Colonic mucosa (tissue), 4 donors: ENCODE measurements at regions not wholly inside any gene's neighbourhood (a gene's known extent, or its start where the extent isn't known, plus 50 kb on each side); places are given as distances from the start of the nearest gene placed in this dataset.
"Not testable (repeated sequence)": the region's sequence is repeated elsewhere in the genome, so short reads cannot be mapped to it uniquely, and the experiment has no call there.

Source experiments
- DNase-seq: peaks from one replicate; pipeline ENCODE4 v3.0.0-alpha.2; 2020
- H3K27ac ChIP-seq: fragments of 200-600 bp; one replicate; pipeline ENCODE4 v1.8.0; 2021
- H3K27me3 ChIP-seq: fragments of 200-600 bp; one replicate; pipeline ENCODE4 v1.8.0; 2021
- H3K36me3 ChIP-seq: fragments of 200-600 bp; one replicate; pipeline ENCODE4 v1.8.0; 2021
- H3K4me1 ChIP-seq: fragments of 200-600 bp; one replicate; pipeline ENCODE4 v1.8.0; 2021; ENCODE audit warnings: mild to moderate bottlenecking
- H3K4me3 ChIP-seq: fragments of 200-600 bp; one replicate; pipeline ENCODE4 v1.8.0; 2021
- H3K9ac ChIP-seq, 2 donors: one replicate each; pipeline ENCODE4 v1.7.0; 2013; ENCODE audit warnings: control low read depth in 2 of 2, low read depth in 2 of 2, low read length in 2 of 2
- H3K9me3 ChIP-seq: fragments of 200-600 bp; one replicate; pipeline ENCODE4 v1.8.0; 2021
- intact Hi-C: fragments of 100-400 bp; cut with DNase I; formaldehyde crosslinking; loops from one replicate; pipeline ENCODE4 v1.14.1; 2022
- TF ChIP-seq, protein P1 (sequence below): fragments of 200-600 bp; IDR thresholded peaks from one replicate; pipeline ENCODE4 v1.8.0; 2022; ENCODE audit warnings: antibody characterized with exemption, mild to moderate bottlenecking
- donor health status: healthy.
- donor health status: DM: no; HTN: no; CAD: no.
- donor health status: DM: no; HTN: no; CAD: no.

GRCh38 chr14:105883066-105884005, 357.0 kb downstream of the TMEM121 start:
- Histone ChIP-seq H3K36me3 (no peaks in the 10 kb centered on the region), H3K27ac (no peak overlapping the region), H3K9me3 (no peaks in the 10 kb centered on the region), H3K9ac (no peak overlapping the region), H3K4me3 (no peak overlapping the region), H3K27me3 (no peaks in the 10 kb centered on the region), H3K4me1 (no peaks in the 10 kb centered on the region)
- TF ChIP-seq, protein P1, sequence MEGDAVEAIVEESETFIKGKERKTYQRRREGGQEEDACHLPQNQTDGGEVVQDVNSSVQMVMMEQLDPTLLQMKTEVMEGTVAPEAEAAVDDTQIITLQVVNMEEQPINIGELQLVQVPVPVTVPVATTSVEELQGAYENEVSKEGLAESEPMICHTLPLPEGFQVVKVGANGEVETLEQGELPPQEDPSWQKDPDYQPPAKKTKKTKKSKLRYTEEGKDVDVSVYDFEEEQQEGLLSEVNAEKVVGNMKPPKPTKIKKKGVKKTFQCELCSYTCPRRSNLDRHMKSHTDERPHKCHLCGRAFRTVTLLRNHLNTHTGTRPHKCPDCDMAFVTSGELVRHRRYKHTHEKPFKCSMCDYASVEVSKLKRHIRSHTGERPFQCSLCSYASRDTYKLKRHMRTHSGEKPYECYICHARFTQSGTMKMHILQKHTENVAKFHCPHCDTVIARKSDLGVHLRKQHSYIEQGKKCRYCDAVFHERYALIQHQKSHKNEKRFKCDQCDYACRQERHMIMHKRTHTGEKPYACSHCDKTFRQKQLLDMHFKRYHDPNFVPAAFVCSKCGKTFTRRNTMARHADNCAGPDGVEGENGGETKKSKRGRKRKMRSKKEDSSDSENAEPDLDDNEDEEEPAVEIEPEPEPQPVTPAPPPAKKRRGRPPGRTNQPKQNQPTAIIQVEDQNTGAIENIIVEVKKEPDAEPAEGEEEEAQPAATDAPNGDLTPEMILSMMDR, result no peak
- intact Hi-C loops, result no loop called here
- no peak for DNase-seq

GRCh38 chr14:105884192-105884807, 357.9 kb downstream of the TMEM121 start:
- DNase-seq, H3K27ac ChIP-seq: not testable (repeated sequence)

GRCh38 chr14:105884808-105885281, 358.5 kb downstream of the TMEM121 start:
- Histone ChIP-seq H3K9ac (no peak overlapping the region), H3K36me3 (no peaks in the 10 kb centered on the region), H3K27me3 (no peaks in the 10 kb centered on the region), H3K4me1 (no peaks in the 10 kb centered on the region), H3K9me3 (no peaks in the 10 kb centered on the region), H3K4me3 (no peak overlapping the region), H3K27ac (no peak overlapping the region)
- TF ChIP-seq, protein P1, result no peak
- intact Hi-C loops, result no loop called here
- no peak for DNase-seq

More at GRCh38 chr14:105884192-105884807, 357.9 kb downstream of the TMEM121 start:
- intact Hi-C loops, H3K9ac ChIP-seq, H3K4me1 ChIP-seq, H3K36me3 ChIP-seq, H3K4me3 ChIP-seq, H3K9me3 ChIP-seq, H3K27me3 ChIP-seq: not testable (repeated sequence)

- TF ChIP-seq, protein P1, result no peak
- DNase-seq, result no peak
- no peak overlapping the region for H3K27ac ChIP-seq
- H3K4me3 ChIP-seq, result no peak overlapping the region
- no peaks in the 10 kb centered on the region for H3K9me3 ChIP-seq
- H3K9ac ChIP-seq, result no peak overlapping the region
- no peaks in the 10 kb centered on the region for H3K36me3 ChIP-seq
- H3K27me3 ChIP-seq, result no peaks in the 10 kb centered on the region
- H3K4me1 ChIP-seq, result no peaks in the 10 kb centered on the region
- intact Hi-C loops, result no loop called here
These were observed 359.4 kb downstream of the TMEM121 start for GRCh38 chr14:105885561-105886320.

- H3K4me1 ChIP-seq, H3K27ac ChIP-seq, H3K27me3 ChIP-seq, H3K9me3 ChIP-seq, intact Hi-C loops, H3K9ac ChIP-seq, DNase-seq, H3K36me3 ChIP-seq, H3K4me3 ChIP-seq: not testable (repeated sequence)
These were observed 360.4 kb downstream of the TMEM121 start for GRCh38 chr14:105886791-105887191.

DNA sequence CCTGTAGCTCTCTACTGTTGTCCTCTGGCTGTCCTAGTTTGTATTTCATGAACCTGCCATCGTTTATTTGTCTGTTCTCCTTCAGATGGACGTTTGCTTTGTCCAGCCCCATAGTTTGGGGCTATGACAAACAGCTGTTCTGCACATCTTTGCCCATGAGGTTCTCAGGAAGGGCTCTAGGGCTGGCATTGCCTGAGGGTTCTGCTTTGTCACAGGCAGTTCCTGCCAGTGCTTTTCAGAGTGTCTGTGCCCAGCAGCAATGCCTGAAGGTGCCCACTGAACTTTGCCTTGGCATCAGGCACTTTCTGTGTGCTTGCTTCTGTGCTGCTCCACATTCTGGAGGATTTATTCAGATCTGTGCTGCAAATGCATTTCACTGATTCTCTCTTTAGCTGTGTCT, 361.3 kb downstream of the TMEM121 start:
- TF ChIP-seq, protein P1, result no peak
- H3K4me1 ChIP-seq, result no peaks in the 10 kb centered on the region
- H3K9me3 ChIP-seq, result no peaks in the 10 kb centered on the region
- no peak overlapping the region for H3K9ac ChIP-seq
- intact Hi-C loops, result no loop called here
- no peaks in the 10 kb centered on the region for H3K27me3 ChIP-seq
- no peak for DNase-seq
- H3K36me3 ChIP-seq, result no peaks in the 10 kb centered on the region
- no peak overlapping the region for H3K4me3 ChIP-seq
- H3K27ac ChIP-seq, result no peak overlapping the region
